HG03280 (cell line): ENCODE measurements at regions not wholly inside any gene's neighbourhood (a gene's known extent, or its start where the extent isn't known, plus 50 kb on each side); places are given as distances from the start of the nearest gene placed in this dataset.

ENCODE experiments used
- ATAC-seq: cut with Tn5 transposase; IDR thresholded peaks from one replicate; pipeline ENCODE4 v1.9.1; 2021; ENCODE audit warnings: mild to moderate bottlenecking, moderate library complexity; ENCODE audit not compliant: unreplicated experiment

- ATAC-seq = no peak
These were observed 257.2 kb upstream of the AJAP1 start for GRCh38 chr1:4397196-4397595.

GRCh38 chr1:4402032-4402431, 252.4 kb upstream of the AJAP1 start:
- ATAC-seq = no peak

GRCh38 chr1:4404854-4405590, 249.4 kb upstream of the AJAP1 start:
- no peak for ATAC-seq

GRCh38 chr1:4407851-4408250, 246.6 kb upstream of the AJAP1 start:
- ATAC-seq = no peak

- no peak for ATAC-seq
These were observed 246.0 kb upstream of the AJAP1 start for GRCh38 chr1:4408380-4408779.

- ATAC-seq = no peak
These were observed 242.5 kb upstream of the AJAP1 start for GRCh38 chr1:4411862-4412261.

DNA sequence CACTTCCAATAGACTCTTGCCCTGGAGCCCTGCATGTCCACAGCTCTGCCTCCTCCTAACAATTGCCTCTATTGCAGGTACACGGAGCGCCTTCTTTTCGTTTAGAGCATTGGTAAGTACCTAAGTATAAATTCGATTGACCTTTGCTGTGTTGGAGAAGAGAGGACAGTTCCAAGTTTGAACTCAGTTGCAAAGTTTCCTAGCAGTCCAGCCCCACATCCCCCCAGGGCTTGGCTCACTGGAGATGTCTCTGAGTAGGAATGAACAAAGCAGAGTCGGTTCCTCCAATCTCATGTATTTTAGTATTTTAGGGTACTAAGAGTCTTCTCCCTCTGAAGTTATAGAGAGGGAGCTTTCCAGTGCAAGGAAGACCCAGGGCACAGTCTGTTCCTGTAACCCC, 238.9 kb upstream of the AJAP1 start:
- ATAC-seq = no peak

GRCh38 chr1:4416189-4416588, 238.2 kb upstream of the AJAP1 start:
- ATAC-seq = no peak

GRCh38 chr1:4418021-4418420, 236.4 kb upstream of the AJAP1 start:
- no peak for ATAC-seq

GRCh38 chr1:4421986-4422385, 232.4 kb upstream of the AJAP1 start:
- ATAC-seq = no peak

- ATAC-seq = no peak
These were observed 231.7 kb upstream of the AJAP1 start for GRCh38 chr1:4422504-4423289.

- ATAC-seq = no peak
These were observed 230.2 kb upstream of the AJAP1 start for GRCh38 chr1:4424254-4424653.

GRCh38 chr1:4424766-4425165, 229.6 kb upstream of the AJAP1 start:
- ATAC-seq = no peak

GRCh38 chr1:4425892-4426291, 228.5 kb upstream of the AJAP1 start:
- no peak for ATAC-seq

DNA sequence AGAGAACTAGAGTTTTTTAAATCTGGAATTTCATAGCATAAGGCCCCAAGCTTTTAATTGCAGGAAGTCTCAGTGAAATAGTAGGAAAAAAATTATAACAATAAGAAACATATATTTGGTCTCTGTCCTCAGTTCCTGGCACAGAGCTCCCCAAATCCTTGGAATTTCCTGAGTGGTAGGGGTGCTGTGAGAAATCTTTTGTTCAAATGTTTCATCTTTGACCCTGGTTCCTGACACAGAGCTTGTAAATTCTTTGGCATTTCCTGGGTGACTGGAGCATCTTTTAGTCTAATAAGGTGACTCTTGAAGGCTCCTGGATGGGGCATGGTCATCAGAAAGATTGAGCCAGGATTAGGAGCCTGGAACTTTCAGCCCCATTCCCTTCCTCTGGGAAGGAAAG, 225.7 kb upstream of the AJAP1 start:
- no peak for ATAC-seq

DNA sequence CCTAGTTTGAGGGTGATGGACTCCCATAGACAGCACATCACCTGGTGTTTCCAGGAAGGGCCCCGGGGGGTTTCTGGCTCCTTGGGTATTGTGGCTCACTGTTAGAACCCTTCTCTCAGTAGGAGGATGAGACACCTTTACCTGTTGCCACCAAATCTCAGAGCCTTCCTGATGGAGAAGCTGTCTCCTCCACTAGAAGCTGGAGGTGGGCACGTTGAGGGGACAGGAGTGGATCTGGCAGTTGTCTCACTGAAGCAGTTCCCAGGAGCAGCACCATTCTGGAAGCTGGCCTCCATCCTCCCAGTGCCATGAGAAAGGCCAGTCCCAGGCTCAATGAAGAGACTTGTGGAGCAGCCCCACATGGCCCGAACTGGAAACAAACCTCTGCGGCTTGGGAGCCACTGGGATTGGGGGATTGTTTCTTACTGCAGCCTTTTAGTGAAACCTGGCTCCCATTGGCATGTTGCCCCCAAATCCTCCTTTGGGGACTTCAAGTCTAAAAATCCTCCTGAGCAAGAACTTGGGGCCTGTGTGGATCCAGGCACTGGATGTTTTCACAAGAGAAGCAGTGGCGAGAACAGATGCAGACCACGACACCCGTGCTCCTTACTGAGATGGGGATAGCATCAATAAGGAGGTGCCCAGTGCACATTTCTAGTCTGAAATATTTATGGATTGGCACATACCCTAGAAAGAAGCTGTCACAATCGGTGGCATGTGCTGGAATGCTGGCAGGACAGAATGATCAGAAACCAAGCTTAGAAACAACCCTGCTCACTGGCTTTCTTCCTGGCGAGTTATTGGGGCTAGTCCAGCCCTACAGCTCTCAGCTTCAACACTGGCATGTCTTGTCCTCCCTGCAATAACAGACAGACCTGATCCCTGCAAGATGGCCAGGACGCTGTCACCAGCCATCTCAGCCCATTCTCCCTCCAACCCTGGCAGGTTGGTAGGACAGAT, 223.7 kb upstream of the AJAP1 start:
- ATAC-seq = no peak

GRCh38 chr1:4431491-4431890, 222.9 kb upstream of the AJAP1 start:
- no peak for ATAC-seq

- no peak for ATAC-seq
These were observed 221.3 kb upstream of the AJAP1 start for GRCh38 chr1:4433075-4433474.

- ATAC-seq = no peak
These were observed 210.3 kb upstream of the AJAP1 start for GRCh38 chr1:4444086-4444485.

DNA sequence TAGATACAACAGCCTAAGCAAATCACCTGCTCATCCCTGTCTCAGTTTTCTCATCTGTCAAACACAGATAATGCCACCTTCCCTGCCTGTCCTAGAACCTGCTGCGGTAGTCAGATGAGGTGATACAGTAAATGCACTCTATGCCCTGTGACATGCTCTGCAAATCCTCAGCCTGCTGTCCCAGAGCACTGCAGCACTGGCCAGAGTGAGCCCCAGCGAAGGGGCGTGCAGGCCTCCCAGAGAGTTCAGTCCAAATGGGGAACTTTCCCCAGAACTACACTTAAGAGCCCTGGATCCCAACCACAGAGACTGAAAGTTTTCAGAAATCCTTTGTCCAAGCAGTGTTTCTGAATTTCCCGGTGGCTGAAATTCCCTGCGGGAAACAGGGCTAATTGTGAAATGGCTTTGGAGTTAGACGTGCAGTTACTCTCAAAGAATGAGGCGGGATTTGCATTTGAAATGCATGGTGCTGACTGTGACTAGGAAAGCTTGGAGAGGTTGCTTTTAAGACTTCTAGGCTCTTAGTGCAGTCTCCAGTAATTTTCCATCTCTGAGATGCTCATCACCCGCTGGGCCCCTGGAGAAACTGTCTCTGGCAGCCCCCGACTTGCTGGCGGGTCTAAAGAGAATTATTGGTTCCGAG, 206.5 kb upstream of the AJAP1 start:
- ATAC-seq = no peak

GRCh38 chr1:4449972-4450371, 204.4 kb upstream of the AJAP1 start:
- no peak for ATAC-seq
